G401 (cell line): ENCODE measurements at regions not wholly inside any gene's neighbourhood (a gene's known extent, or its start where the extent isn't known, plus 50 kb on each side); places are given as distances from the start of the nearest gene placed in this dataset.

ENCODE experiments used
- DNase-seq: peaks from one replicate; pipeline ENCODE4 v3.0.0-alpha.2; 2015; ENCODE audit warnings: low spot score
- in situ Hi-C: cut with HindIII; loops from 2 replicates; pipeline ENCODE4 v1.10.0; 2016; ENCODE audit warnings: low sequenced_read_pairs, mixed read lengths

DNA sequence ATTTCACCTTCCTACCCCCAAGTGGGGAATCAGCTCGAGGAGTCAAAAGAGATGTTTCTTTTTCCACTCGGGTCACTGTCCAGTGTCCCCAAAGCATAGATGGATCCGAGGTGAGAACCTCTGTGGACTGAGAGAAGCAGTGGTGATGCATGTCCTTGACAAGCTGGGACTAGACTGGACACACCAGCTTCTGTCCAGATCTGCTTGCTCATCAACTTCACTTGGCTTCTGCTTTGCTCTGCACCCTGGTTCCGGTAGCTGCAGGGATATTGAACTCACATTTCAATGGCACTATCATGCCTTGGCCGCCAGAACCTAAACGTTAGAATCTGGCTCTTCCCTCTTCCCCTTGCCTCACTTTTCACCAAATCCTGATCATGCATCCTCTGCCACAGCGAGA is 50.3 kb upstream of the CXCL12 start:
- DNase-seq, result no peak
- in situ Hi-C loops, result no loop called here

DNA sequence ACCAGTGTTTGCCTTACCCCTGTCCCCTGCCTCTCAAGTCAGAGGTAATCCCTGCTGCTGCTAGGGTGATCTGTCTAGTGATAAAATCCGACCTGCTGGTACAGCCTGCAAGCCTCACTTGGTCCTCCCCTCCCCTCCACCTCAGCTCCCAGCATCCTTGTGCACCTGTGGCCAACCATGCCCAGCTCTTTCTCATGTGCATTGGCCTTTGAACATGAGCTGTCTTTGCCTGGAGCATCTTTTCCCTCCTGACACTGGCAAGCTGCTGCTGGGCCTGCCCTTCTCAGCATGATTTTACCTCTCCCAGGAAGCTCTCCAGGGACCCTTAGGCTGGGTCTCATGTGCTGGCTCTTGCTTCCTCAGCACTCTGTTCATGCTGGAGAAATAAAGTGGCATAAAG is 51.3 kb upstream of the CXCL12 start:
- in situ Hi-C loops, result no loop called here

DNA sequence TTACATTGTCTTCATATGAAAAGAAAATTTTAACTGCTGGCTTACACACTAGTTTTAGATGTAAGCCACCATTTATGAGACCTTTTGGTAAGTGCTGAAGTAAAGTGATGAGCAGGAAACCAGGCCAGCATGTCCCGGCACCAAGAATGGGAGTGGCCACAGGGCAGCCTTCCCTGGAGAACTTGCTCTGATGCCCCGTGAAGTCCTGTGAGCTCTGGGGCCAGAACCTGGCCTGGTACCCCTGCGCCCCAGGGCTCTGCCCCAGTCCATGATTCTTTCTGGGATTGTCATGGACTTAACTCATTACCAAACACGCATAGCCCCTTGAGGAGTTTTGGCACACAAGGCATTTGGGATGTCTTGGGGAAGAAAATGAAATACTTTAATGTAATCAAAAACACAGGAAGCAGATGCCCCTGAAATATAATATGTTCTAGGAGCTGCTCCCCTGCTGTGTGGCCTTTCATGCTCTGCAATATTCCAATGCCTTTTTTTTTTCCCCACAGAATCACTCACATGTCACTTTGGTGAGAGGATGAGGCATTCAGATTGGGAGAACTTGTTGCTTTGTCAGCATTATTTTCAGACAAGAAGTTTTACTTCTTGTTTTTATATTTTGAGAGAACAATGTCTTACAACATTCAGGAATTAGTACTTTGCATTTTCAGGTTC is 53.1 kb upstream of the CXCL12 start:
- DNase-seq, result no peak
- in situ Hi-C loops, result no loop called here

More for the DNA sequence above, 51.3 kb upstream of the CXCL12 start:
- DNase-seq, result no peak

DNA sequence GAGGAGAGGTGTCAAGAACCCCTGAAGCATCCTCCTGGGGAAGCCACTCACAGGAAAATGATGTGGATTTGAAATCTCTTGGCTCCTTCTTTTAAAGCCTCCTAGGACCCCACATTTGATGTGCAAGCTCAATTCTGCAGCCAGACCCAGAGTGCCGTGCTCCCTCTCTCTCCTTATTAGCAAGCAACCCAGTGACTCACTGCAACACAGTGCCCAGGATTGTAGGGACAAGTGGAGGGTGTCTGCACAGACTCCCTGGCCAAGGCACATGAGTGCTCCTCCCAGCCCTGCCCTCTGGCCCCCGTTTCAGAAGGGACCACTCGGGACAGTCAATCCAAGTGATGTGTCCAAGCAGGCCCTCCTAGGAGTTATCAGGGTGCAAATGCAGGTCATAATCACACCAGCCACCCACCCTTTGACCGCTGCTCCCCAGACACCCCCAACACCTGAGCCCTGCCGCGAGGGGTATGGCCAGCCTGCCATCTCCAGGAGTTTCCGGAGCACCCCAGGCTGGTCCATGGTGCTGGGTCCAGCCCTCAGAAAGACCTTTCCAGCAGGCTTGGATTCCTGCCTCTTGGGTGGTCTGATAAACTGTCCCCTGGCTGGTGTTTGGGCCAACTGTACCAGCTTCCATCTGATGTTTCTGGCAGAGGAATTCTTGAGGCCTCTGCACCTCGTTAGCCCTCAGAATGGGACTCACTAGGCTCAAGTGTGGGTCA is 54.5 kb upstream of the CXCL12 start:
- in situ Hi-C loops, result no loop called here
- no peak for DNase-seq

DNA sequence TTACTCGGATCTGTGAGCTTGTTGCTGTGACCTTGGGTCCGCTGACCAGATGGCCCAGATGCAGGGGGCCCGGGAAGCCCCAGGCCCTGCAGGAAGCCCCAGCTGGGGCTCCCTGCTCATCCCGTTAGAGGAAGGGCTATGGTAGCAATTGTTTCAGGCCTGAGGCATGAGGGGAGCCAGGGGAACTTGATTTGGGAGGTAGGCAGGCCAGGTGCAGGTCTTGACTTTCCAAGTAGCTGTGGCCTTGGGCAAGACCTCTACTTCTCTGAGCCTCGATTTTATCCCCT is 55.0 kb upstream of the CXCL12 start:
- in situ Hi-C loops, result no loop called here
- no peak for DNase-seq

DNA sequence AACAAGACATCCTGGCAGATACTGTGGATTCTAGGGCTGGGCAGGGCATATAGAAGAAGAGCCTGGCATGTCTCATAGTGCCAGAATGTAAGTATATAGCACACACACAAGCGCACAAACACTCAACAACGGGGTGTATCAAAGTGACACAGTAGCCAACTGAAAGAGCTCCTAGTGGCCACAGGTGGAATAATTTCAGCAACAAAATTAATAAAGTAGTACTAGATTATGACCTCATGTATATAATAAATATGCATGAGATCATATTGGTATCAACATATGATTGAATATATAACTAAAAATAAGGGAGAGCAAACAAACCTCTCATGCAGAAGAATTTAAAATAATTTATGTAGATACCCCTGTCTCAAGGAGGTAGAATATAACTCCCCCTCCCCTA is 72.4 kb upstream of the CXCL12 start:
- no peak for DNase-seq
- in situ Hi-C loops, result no loop called here

DNA sequence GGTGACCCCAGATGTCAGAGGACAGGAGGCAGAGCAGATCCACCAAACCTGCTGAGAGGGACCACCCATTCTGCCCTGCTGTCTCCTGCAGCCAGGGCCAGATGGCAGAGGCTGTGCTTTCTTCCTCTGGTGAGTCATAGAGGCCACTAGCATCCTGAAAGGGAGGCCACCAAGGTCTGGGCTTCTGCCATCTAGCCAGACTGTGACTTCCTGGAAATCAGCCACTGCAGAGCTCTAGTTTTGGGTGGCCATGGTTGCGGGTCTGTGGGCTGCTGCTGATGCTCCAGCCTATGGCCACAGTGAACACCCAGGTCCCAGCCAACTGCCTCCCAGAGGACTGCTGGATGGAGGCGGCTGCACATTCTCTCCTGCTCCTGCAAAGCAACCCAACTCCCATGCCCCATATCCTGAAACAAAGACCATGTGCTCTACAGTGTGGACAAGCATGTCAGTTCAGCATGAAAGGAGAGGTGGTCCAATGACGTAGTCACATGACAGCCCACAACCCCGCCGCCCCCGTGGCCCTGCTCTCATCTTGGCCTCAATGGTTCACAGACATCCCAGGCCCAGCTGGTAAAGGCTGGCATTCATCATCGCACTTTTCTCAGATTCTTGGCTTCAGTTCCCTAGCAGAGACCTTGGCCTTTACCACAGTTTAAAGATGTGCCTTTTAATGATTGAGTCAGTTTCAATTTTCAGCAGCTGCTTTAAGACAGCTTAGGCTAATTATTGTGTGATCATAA is 73.9 kb upstream of the CXCL12 start:
- in situ Hi-C loops, result no loop called here
- DNase-seq, result no peak

DNA sequence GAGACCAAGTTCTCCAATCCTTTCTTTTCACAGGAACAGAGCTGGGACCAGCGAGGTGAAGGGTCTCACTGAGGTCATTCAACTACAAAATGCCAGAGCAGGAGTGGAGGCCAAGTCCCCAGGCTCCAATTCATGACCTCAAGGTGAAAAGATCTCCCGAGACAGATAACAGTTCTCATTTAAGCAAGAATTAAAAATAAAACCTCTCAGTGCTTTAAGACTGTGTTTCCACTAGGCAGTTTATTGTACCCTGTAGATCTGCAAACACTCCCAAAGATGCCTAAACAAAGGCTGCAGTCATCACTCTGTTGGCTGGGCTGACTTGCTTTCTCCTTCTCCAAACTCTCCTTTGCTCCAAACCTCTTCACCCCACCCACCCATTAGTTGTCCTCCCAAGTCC is 74.8 kb upstream of the CXCL12 start:
- in situ Hi-C loops, result no loop called here
- no peak for DNase-seq

DNA sequence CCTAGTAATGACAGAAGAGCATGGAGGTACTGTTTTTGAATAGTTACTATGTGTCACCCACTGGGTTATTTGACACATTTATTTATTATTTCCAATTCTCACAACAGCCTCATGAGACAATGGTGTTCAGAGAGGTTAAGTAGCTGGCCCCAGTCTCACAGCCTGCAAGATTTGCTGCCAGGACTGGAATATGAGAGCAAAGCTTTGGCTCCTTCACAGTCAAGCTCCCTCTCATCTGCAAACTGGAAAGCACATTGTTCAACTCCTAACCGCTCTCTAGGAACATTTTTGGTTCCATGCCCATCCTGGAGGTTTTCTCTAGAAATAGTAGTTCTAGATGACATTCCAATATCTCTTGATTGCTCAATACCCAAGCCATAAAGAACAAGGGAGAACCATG is 75.5 kb upstream of the CXCL12 start:
- in situ Hi-C loops, result no loop called here
- DNase-seq, result no peak

DNA sequence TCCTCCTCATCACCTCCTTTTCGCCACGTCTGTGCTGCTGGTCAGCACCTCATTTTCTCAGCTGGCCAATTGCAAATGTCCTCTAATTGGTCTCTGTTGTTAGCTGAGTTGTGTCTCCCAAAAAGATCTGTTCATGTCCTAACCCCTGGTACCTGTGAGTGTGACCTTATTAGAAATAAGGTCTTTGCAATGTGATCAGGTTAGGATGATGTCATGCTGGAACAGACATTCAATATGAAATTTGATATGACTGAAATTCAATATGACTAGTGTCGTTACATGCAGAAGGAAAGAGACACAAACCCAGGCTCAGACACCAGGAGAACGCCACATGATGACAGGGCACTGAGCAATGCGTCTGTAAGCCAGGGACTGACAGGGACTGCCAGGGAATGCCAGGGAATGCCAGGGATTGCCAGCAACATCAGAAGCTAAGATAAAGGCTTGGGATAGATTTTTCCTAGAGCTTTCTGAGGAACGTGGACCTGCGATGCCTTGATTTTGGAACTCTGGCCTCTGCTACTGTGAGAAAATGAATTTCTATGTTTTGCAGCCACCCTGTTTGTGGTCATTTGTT is 77.5 kb upstream of the CXCL12 start:
- in situ Hi-C loops, result no loop called here
- no peak for DNase-seq

DNA sequence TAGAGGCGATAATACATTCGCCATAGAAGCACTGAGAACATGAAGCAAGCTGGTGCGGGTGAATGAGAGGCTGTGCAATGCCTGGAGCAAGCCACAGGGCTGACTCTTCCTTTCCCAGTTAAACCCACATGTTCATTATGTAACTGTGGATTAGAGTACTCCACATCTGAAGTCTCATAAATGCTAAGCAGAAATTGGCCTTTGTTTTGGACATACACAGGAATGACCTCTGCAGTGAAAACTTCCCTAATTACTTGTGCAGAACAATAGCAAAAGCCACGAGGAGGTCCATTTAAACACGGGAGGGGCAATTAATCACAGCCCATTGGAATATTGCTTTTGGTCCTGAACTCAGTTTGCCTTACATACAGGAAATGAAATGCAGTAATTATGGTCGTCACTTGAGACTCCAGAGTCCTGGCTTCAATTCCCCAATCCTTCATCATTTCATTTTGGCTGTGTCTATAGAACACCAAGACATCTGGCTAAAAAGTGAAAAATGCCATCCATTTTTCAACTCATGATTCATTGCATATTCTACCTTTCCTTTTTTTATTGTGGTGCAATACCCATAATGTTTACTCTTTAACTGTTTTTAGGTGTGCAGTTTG is 78.7 kb upstream of the CXCL12 start:
- peak; percentile 2 for DNase-seq

DNA sequence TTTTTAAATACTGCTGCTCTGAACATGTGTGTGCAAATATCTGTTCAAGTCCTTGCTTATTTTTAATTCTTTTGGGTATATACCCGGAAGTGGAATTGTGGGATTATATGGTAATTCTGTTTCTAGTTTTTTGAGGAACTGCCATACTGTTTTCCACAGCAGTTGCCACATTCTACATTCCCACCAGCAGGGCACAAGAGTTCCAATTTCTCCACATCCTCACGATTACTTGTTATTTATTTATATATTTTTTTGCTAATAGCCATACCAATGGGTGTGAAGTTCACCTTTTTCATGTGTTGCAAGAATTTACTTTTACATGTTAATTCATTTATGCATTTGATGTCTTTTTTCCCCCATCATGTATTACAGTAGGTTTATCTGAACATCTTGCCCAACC is 79.6 kb upstream of the CXCL12 start:
- in situ Hi-C loops, result no loop called here

More for the DNA sequence above, 78.7 kb upstream of the CXCL12 start:
- in situ Hi-C loops, result no loop called here

DNA sequence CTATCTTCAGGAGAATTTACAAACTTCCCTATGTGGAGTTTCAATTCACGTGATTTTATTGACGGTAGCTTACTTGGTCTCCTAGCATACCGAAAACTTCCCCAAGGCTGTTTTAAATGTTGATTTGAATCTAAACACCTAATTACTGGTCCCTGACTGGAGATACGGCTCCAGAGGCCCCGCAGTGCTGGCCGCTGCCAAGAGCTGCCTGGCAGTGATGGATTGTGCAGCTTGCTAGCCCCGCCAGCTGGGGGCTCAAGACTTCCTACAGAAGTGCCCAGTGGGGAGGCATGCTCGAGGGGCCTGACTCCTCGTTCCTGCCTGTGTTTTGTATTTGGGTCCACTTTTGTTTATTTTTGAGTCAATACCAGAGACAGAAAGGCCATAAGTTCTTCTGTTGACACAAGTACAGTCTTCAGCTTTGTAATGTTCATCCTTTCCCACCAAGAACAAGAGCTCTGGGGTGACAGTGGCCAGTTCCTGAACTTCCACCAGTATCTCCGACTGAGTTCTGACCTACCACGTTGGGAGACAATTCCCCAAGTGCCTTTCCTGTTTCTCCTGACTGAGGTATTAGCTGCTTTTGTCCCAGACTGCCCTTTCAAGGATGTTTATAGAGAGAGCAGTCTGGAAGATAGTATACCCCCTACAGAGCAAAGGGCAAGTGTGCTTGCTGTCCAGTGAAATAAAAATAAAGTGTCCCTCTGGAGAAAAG is 80.7 kb upstream of the CXCL12 start:
- in situ Hi-C loops, result no loop called here
- DNase-seq, result no peak

More for the DNA sequence above, 79.6 kb upstream of the CXCL12 start:
- no peak for DNase-seq

DNA sequence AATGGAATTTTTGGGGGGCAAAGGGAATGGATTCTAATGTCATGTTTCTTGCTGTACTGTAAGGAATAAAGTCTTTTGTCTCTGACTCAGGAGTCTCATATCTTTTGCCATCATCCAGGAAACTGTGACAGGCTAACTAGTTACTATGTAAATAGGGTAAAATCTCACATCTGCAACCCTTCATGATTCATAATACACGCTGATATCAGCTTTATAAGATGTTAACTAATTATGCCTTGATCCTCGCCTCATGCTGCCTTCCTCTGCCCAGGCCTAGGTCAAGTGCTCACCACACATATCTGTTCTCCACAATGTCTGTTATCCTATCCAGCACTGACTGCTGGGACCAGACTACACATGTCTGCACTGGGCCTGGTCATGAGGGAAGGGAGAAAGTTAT is 81.3 kb upstream of the CXCL12 start:
- no peak for DNase-seq
- in situ Hi-C loops, result no loop called here

DNA sequence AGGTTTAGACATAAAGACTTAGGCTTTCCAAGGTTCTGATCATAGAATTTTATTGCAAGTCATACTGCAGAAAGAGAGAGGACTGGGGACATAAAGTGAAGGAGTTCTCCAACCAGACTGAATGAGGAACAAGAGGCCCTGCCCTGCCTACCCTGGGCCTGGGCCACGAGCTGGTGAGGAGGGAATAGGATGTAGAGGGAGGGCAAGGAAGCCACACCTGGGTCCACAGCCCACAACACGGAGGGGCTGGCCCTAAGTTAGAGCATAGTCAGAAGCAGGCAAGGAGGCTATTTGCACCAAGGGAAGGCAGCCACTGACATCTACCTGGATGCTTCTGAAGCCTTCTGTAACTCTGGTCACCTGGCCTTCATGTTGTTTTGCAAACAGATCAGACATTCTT is 82.2 kb upstream of the CXCL12 start:
- DNase-seq, result no peak
- in situ Hi-C loops, result no loop called here

DNA sequence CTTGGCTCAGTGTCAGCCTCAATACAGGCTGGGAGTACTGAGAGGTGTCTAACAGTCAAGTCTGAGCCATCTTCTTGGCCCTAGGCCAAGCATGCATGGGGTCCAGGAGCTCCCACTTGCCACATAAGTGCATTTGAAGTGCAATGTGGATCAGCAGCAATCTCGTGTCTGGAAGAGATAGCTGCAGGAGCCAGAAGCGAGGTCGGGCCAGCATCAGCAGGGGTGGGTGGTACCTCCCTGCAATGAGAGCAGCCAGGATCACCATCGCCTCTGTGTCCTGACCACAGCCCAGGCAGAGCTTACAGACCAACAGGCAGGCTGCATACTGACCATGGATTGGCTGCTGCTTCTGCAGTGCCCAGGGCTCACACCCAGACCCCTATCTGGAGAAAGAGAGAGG is 83.0 kb upstream of the CXCL12 start:
- in situ Hi-C loops, result no loop called here
- no peak for DNase-seq

DNA sequence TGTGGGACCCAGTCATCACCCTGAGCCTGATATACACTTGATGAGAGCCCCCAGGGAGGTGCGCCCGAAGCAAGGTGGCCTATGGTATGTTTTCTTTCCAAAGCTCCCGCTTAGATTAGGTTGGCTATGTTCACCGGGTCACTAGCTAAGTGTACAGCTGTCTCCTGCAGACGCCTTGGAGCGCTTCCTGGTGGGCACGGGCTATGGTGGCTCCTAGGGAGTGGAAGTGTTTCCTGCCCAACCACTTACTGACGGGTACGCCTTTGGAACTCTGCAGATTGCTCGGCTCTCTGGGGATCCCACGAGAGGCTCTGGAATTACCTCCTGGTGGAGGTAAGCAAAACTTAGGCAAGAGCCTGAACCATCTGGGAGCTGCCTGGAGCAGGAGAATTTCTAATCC is 83.6 kb upstream of the CXCL12 start:
- in situ Hi-C loops, result no loop called here
- DNase-seq, result no peak

DNA sequence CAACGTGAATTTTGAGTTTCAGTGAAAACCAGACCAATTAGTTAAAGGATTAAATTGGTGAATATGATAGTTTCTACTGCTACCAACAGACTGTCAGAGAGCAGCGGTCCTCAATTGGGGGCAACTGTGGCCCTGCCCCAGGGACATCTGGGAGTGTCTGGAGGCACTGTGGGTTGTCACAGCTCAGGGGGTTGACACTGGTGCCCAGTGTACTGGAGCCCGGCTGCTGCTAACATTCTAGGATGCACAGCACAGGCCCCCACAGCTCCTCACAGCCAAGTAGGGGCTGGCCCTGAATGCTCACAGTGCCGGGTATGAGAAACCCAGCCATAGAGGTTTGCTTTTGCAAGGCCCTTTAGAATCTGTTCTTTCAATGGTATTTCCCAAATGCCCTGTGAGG is 84.1 kb upstream of the CXCL12 start:
- DNase-seq, result no peak
- in situ Hi-C loops, result no loop called here

DNA sequence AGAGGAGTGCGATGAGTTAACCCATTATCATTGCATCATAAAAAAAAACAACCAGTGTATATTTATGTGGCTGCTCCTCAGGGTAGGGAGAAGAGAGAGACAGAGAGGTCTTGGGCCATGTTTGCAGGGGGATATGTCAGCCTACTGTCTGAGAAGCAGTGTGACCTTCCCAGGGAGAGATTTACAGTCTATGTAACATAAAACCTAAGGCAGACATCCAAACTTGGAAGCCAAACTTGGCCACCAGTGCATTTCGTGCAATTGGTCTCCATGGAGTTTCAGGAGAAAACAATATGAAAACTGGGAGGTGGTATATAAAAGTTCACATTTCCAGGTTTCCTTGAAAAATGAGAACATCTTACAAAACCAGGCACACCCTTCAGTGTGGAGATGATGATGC is 85.9 kb upstream of the CXCL12 start:
- in situ Hi-C loops, result no loop called here
- no peak for DNase-seq
